ENCODE measurements at regions not wholly inside any gene's neighbourhood (a gene's known extent, or its start where the extent isn't known, plus 50 kb on each side); places are given as distances from the start of the nearest gene placed in this dataset.

- no peaks in the 10 kb centered on the region for H3K4me1 ChIP-seq (ENCODE audit: control insufficient read depth, extremely low read depth, insufficient read depth, low read length)
- no peaks in the 10 kb centered on the region for H4K20me1 ChIP-seq (ENCODE audit: control insufficient read depth, extremely low read depth, insufficient read depth, low read length)
- no peak overlapping the region for H3K9ac ChIP-seq (ENCODE audit: insufficient read depth, low read length)
- no peak overlapping the region for H3K27ac ChIP-seq (ENCODE audit: insufficient read depth, low read length)
- no peaks in the 10 kb centered on the region for H3K27me3 ChIP-seq (ENCODE audit: control insufficient read depth, insufficient read depth, low read length)
- DNase-seq (ENCODE audit: low read depth in 2 of 2): no peak
- H3K79me2 ChIP-seq (ENCODE audit: control insufficient read depth, insufficient read depth, low read length): no peaks in the 10 kb centered on the region
- no peak for TF ChIP-seq CTCF (conservative IDR thresholded peaks at IDR 0.05 in 1 of 2, IDR thresholded peaks at IDR 0.05 in 1 of 2; ENCODE audit: low read depth in 1 of 2, low read length in 2 of 2)
- TF ChIP-seq EZH2 (IDR thresholded peaks at IDR 0.05; ENCODE audit: low read length, missing control alignments): no peak
- no peak overlapping the region for H2AFZ ChIP-seq (ENCODE audit: low read length)
- H3K4me2 ChIP-seq (ENCODE audit: extremely low read depth, insufficient read depth, low read length): no peak overlapping the region
- no peaks in the 10 kb centered on the region for H3K9me3 ChIP-seq (ENCODE audit: control insufficient read depth, insufficient read depth, low read depth, low read length)
- H3K36me3 ChIP-seq (ENCODE audit: control insufficient read depth, insufficient read depth, low read length): no peaks in the 10 kb centered on the region
- H3K4me3 ChIP-seq (replicated peaks in 1 of 4; ENCODE audit: control extremely low read depth in 1 of 4, insufficient read depth in 1 of 4, low read depth in 3 of 4, low read length in 4 of 4): no peak overlapping the region
These were observed 150.0 kb downstream of the SPRY1 start for GRCh38 chr4:123546573-123547060.

- H2AFZ ChIP-seq (ENCODE audit: low read length): no peak overlapping the region
- no peaks in the 10 kb centered on the region for H3K27me3 ChIP-seq (ENCODE audit: control insufficient read depth, insufficient read depth, low read length)
- TF ChIP-seq EZH2 (IDR thresholded peaks at IDR 0.05; ENCODE audit: low read length, missing control alignments) (no peak), CTCF (conservative IDR thresholded peaks at IDR 0.05 in 1 of 2, IDR thresholded peaks at IDR 0.05 in 1 of 2; ENCODE audit: low read depth in 1 of 2, low read length in 2 of 2) (no peak)
- no peaks in the 10 kb centered on the region for H3K4me1 ChIP-seq (ENCODE audit: control insufficient read depth, extremely low read depth, insufficient read depth, low read length)
- no peaks in the 10 kb centered on the region for H3K79me2 ChIP-seq (ENCODE audit: control insufficient read depth, insufficient read depth, low read length)
- H3K4me3 ChIP-seq (replicated peaks in 1 of 4; ENCODE audit: control extremely low read depth in 1 of 4, insufficient read depth in 1 of 4, low read depth in 3 of 4, low read length in 4 of 4): no peak overlapping the region
- H3K4me2 ChIP-seq (ENCODE audit: extremely low read depth, insufficient read depth, low read length): no peak overlapping the region
- H3K9me3 ChIP-seq (ENCODE audit: control insufficient read depth, insufficient read depth, low read depth, low read length): no peaks in the 10 kb centered on the region
- H4K20me1 ChIP-seq (ENCODE audit: control insufficient read depth, extremely low read depth, insufficient read depth, low read length): no peaks in the 10 kb centered on the region
- H3K36me3 ChIP-seq (ENCODE audit: control insufficient read depth, insufficient read depth, low read length): no peaks in the 10 kb centered on the region
- no peak for DNase-seq (ENCODE audit: low read depth in 2 of 2)
- H3K9ac ChIP-seq (ENCODE audit: insufficient read depth, low read length): no peak overlapping the region
- no peak overlapping the region for H3K27ac ChIP-seq (ENCODE audit: insufficient read depth, low read length)
These were observed 150.9 kb downstream of the SPRY1 start for GRCh38 chr4:123547216-123548165.

- Histone ChIP-seq H3K9ac (ENCODE audit: insufficient read depth, low read length) (no peak overlapping the region), H3K27ac (ENCODE audit: insufficient read depth, low read length) (no peak overlapping the region), H3K4me3 (replicated peaks in 1 of 4; ENCODE audit: control extremely low read depth in 1 of 4, insufficient read depth in 1 of 4, low read depth in 3 of 4, low read length in 4 of 4) (no peak overlapping the region), H3K4me2 (ENCODE audit: extremely low read depth, insufficient read depth, low read length) (no peak overlapping the region), H4K20me1 (ENCODE audit: control insufficient read depth, extremely low read depth, insufficient read depth, low read length) (no peaks in the 10 kb centered on the region), H3K27me3 (ENCODE audit: control insufficient read depth, insufficient read depth, low read length) (no peaks in the 10 kb centered on the region), H2AFZ (ENCODE audit: low read length) (no peak overlapping the region), H3K79me2 (ENCODE audit: control insufficient read depth, insufficient read depth, low read length) (no peaks in the 10 kb centered on the region), H3K4me1 (ENCODE audit: control insufficient read depth, extremely low read depth, insufficient read depth, low read length) (peaks cover 9% of the 10 kb centered on the region), H3K36me3 (ENCODE audit: control insufficient read depth, insufficient read depth, low read length) (no peaks in the 10 kb centered on the region), H3K9me3 (ENCODE audit: control insufficient read depth, insufficient read depth, low read depth, low read length) (no peaks in the 10 kb centered on the region)
- TF ChIP-seq CTCF (conservative IDR thresholded peaks at IDR 0.05 in 1 of 2, IDR thresholded peaks at IDR 0.05 in 1 of 2; ENCODE audit: low read depth in 1 of 2, low read length in 2 of 2) (no peak), EZH2 (IDR thresholded peaks at IDR 0.05; ENCODE audit: low read length, missing control alignments) (no peak)
- DNase-seq (ENCODE audit: low read depth in 2 of 2): no peak
These were observed 156.7 kb downstream of the SPRY1 start for GRCh38 chr4:123553279-123553678.

Measured in fibroblast of lung (primary cell).